ENCODE measurements at regions not wholly inside any gene's neighbourhood (a gene's known extent, or its start where the extent isn't known, plus 50 kb on each side); places are given as distances from the start of the nearest gene placed in this dataset.

GRCh38 chr13:65343898-65344663, 1886.1 kb downstream of the PCDH9 start:
- TF ChIP-seq EZH2 (IDR thresholded peaks at IDR 0.05) = no peak
- no peak for TF ChIP-seq POLR2AphosphoS5 (IDR thresholded peaks at IDR 0.05; ENCODE audit: borderline replicate concordance, low read depth, low read length)
